ENCODE measurements at regions not wholly inside any gene's neighbourhood (a gene's known extent, or its start where the extent isn't known, plus 50 kb on each side); places are given as distances from the start of the nearest gene placed in this dataset.
"Not testable (repeated sequence)": the region's sequence is repeated elsewhere in the genome, so short reads cannot be mapped to it uniquely, and the experiment has no call there.

DNA sequence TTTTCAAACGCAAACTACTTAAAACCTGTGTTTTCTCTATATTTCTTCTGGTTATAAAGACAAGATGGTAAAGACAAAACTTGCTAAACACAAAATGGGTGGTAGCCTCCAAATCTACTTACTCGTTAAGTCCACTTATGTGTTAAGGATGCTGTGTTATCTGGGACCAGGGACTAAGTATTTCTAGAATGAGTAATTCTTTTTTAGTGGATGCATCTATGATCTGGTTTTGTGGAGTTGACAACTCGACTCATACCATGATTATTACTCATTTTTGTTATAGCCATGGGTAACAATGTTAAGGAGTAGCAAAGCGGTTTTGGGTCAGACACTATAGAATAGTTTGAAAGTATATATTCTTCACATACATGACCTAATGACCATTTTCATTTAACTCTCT lies 239.5 kb upstream of the FOXP2 start:
- no peak for DNase-seq
- no peak overlapping the region for H3K4me3 Mint-ChIP-seq (ENCODE audit: unreplicated experiment)
- peaks cover 7% of the 10 kb centered on the region for H3K36me3 Mint-ChIP-seq (ENCODE audit: unreplicated experiment)
- H3K4me1 Mint-ChIP-seq (ENCODE audit: low read depth, unreplicated experiment), result no peaks in the 10 kb centered on the region
- H3K9me3 Mint-ChIP-seq (ENCODE audit: unreplicated experiment), result no peaks in the 10 kb centered on the region
- H3K27me3 Mint-ChIP-seq (ENCODE audit: unreplicated experiment), result no peaks in the 10 kb centered on the region
- TF ChIP-seq, protein P1, sequence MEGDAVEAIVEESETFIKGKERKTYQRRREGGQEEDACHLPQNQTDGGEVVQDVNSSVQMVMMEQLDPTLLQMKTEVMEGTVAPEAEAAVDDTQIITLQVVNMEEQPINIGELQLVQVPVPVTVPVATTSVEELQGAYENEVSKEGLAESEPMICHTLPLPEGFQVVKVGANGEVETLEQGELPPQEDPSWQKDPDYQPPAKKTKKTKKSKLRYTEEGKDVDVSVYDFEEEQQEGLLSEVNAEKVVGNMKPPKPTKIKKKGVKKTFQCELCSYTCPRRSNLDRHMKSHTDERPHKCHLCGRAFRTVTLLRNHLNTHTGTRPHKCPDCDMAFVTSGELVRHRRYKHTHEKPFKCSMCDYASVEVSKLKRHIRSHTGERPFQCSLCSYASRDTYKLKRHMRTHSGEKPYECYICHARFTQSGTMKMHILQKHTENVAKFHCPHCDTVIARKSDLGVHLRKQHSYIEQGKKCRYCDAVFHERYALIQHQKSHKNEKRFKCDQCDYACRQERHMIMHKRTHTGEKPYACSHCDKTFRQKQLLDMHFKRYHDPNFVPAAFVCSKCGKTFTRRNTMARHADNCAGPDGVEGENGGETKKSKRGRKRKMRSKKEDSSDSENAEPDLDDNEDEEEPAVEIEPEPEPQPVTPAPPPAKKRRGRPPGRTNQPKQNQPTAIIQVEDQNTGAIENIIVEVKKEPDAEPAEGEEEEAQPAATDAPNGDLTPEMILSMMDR (IDR thresholded peaks at IDR 0.05; ENCODE audit: partially characterized antibody, unreplicated experiment), result no peak
- H3K27ac Mint-ChIP-seq (ENCODE audit: unreplicated experiment), result no peak overlapping the region

DNA sequence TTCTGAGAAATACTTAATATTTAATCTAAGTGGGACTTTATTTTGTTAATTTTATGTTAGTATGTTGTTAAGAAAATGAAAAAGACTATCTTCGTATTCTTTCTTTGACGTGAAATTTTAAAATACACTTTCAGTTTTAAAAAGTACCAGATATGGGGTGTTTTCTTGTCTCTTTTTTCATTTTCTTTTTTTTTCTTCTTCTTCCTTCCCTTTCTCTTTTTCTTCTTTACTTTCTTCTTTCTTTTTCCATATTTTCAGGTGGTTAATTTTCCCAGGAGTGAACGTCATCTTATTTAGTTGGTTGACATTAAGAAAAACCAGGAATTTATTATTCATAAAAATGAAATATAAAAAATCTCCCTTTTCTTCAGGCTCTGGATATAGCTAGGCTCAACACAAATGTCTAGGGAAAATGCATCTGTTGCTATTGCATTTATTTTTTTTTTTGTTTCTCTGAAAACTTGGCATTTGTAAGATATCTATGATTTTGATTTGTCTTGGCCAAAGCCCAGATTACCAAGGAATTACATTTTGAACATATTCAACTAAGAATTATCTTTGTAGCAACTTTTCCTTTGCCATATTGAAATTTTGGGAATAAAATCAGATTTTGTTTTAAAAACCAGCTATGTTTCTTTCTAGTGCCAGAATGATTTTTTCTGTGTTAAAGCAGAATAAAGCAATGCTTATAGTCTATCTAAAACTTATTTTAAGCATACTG lies 241.3 kb upstream of the FOXP2 start:
- Mint-ChIP-seq H3K9me3 (ENCODE audit: unreplicated experiment) (peaks cover under 1% of the 10 kb centered on the region), H3K4me3 (ENCODE audit: unreplicated experiment) (no peak overlapping the region), H3K4me1 (ENCODE audit: low read depth, unreplicated experiment) (no peaks in the 10 kb centered on the region), H3K36me3 (ENCODE audit: unreplicated experiment) (peaks cover 18% of the 10 kb centered on the region), H3K27ac (ENCODE audit: unreplicated experiment) (no peak overlapping the region), H3K27me3 (ENCODE audit: unreplicated experiment) (no peaks in the 10 kb centered on the region)
- TF ChIP-seq, protein P1 (IDR thresholded peaks at IDR 0.05; ENCODE audit: partially characterized antibody, unreplicated experiment), result no peak
- DNase-seq, result no peak

DNA sequence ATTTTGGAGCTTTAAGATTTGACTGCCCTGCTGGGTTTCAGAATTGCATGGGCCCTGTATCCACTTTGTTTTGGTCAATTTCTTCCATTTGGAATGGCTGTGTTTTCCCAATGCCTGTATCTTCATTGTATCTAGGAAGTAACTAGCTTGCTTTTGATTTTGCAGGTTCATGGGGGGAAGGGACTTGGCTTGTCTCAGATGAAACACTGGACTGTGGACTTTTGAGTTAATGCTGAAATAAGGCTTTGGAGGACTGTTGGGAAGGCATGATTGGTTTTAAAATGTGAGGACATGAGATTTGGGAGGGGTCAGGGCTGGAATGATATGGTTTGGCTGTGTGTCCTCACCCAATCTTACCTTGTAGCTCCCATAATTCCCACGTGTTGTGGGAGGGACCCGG lies 245.2 kb upstream of the FOXP2 start:
- DNase-seq; H3K27me3 Mint-ChIP-seq (ENCODE audit: unreplicated experiment); H3K9me3 Mint-ChIP-seq (ENCODE audit: unreplicated experiment); H3K4me3 Mint-ChIP-seq (ENCODE audit: unreplicated experiment); H3K4me1 Mint-ChIP-seq (ENCODE audit: low read depth, unreplicated experiment); H3K27ac Mint-ChIP-seq (ENCODE audit: unreplicated experiment): not testable (repeated sequence)
- peaks cover 27% of the 10 kb centered on the region for H3K36me3 Mint-ChIP-seq (ENCODE audit: unreplicated experiment)

DNA sequence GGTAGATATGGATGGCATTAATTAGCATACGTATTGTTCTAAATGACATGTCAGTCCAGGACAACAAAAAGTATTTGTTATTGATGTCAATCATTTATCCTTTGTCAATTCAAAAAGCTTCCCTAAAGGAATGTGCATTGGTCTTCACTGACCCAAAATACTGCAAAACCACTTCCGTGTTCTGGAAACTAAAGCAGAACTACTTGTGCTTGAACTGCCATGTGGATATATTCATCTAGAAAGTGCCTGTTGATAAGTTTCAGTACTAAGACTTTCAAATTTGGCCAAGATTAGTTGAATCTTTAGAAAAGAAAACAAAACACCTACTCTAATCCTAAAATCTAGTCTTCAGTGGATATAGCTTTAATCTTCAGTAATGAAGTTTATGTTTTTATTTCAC lies 242.1 kb upstream of the PPP1R3A start:
- Mint-ChIP-seq H3K4me1 (ENCODE audit: low read depth, unreplicated experiment) (no peaks in the 10 kb centered on the region), H3K36me3 (ENCODE audit: unreplicated experiment) (no peaks in the 10 kb centered on the region), H3K4me3 (ENCODE audit: unreplicated experiment) (no peak overlapping the region), H3K27me3 (ENCODE audit: unreplicated experiment) (no peaks in the 10 kb centered on the region), H3K9me3 (ENCODE audit: unreplicated experiment) (no peaks in the 10 kb centered on the region), H3K27ac (ENCODE audit: unreplicated experiment) (no peak overlapping the region)
- TF ChIP-seq, protein P1 (IDR thresholded peaks at IDR 0.05; ENCODE audit: partially characterized antibody, unreplicated experiment), result no peak
- DNase-seq, result no peak

DNA sequence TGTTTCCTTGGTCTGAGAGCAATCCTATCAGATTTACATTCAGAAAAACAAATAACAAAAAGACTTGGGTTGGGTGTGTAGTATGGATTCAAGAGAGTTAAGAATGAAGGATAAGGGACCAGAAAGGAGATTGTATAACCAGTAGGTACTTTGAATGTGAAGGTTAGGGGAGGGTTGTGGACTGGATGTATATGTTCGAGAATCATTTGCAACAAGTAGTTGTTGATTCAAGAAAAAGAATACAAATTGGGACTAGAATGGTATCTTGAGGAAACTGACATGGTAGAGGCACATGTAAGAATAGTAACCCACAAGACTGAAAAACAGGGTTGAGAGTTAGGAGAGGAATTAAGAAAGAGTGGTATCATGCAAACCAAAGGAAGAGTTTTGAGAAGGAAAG lies 240.0 kb upstream of the PPP1R3A start:
- H3K27me3 Mint-ChIP-seq (ENCODE audit: unreplicated experiment), result no peaks in the 10 kb centered on the region
- TF ChIP-seq, protein P1 (IDR thresholded peaks at IDR 0.05; ENCODE audit: partially characterized antibody, unreplicated experiment), result no peak
- DNase-seq, result no peak
- no peaks in the 10 kb centered on the region for H3K9me3 Mint-ChIP-seq (ENCODE audit: unreplicated experiment)
- H3K27ac Mint-ChIP-seq (ENCODE audit: unreplicated experiment), result no peak overlapping the region
- H3K4me3 Mint-ChIP-seq (ENCODE audit: unreplicated experiment), result no peak overlapping the region
- peaks cover 7% of the 10 kb centered on the region for H3K4me1 Mint-ChIP-seq (ENCODE audit: low read depth, unreplicated experiment)
- H3K36me3 Mint-ChIP-seq (ENCODE audit: unreplicated experiment), result no peaks in the 10 kb centered on the region
